Kidney (tissue), 13 donors: ENCODE measurements at regions not wholly inside any gene's neighbourhood (a gene's known extent, or its start where the extent isn't known, plus 50 kb on each side); places are given as distances from the start of the nearest gene placed in this dataset.

Experiments
- DNase-seq, 5 donors: peaks; one replicate each; pipeline ENCODE4 v3.0.0-alpha.2; 2013 to 2020
- FAIRE-seq: peaks from 2 replicates; lab custom pipeline; 2012; peaks lifted over from hg19 to GRCh38; lab: Jason Lieb, UNC
- H3K27ac ChIP-seq, 2 donors: one replicate each; pipeline ENCODE4 v1.7.0; 2013; ENCODE audit warnings: low read depth in 2 of 2, low read length in 2 of 2, inconsistent platforms in 1 of 2
- H3K27me3 ChIP-seq: one replicate; pipeline ENCODE4 v1.7.1; 2013; ENCODE audit warnings: low read length, inconsistent platforms; ENCODE audit not compliant: control insufficient read depth, insufficient read depth
- H3K36me3 ChIP-seq, 3 donors: one replicate each; pipeline versions ENCODE4 v1.7.0 to v1.7.1; 2013; ENCODE audit warnings: low read length in 3 of 3, control low read depth in 1 of 3, inconsistent platforms in 1 of 3; ENCODE audit not compliant: insufficient read depth in 3 of 3, control insufficient read depth in 2 of 3
- H3K4me1 ChIP-seq, 3 donors: one replicate each; pipeline versions ENCODE4 v1.7.0 to v1.7.1; 2013; ENCODE audit warnings: low read length in 3 of 3, inconsistent platforms in 1 of 3, low read depth in 1 of 3; ENCODE audit not compliant: control insufficient read depth in 2 of 3, insufficient read depth in 2 of 3
- H3K4me3 ChIP-seq, 3 donors: one replicate each; pipeline versions ENCODE4 v1.7.0 to v1.8.1; 2013; ENCODE audit warnings: low read length in 3 of 3, control low read depth in 1 of 3, inconsistent platforms in 1 of 3
- H3K9ac ChIP-seq, 3 donors: one replicate each; pipeline versions ENCODE4 v1.7.0 to v1.7.1; 2013; ENCODE audit warnings: low read length in 3 of 3, control low read depth in 1 of 3, inconsistent platforms in 1 of 3
- H3K9me3 ChIP-seq, 3 donors: one replicate each; pipeline versions ENCODE4 v1.7.0 to v1.7.1; 2013; ENCODE audit warnings: low read length in 3 of 3, control low read depth in 1 of 3, inconsistent platforms in 1 of 3; ENCODE audit not compliant: control insufficient read depth in 2 of 3, insufficient read depth in 1 of 3
- intact Hi-C: fragments of 100-400 bp; cut with DNase I; formaldehyde crosslinking; loops from one replicate; pipeline ENCODE4 v1.11.1; 2022
- TF ChIP-seq, protein P1 (sequence below): IDR thresholded peaks from 3 replicates; pipeline ENCODE4 v1.5.1; 2012; ENCODE audit warnings: mild to moderate bottlenecking, moderate library complexity, borderline replicate concordance; ENCODE audit not compliant: insufficient read depth; ENCODE audit errors: extremely low read depth
- donor health status: control.
- donor health status: control.
- donor health status: control.
- donor health status: control.
- donor health status: control.
- donor health status: DM: yes; HTN: yes; CAD: no.
- donor health status: Normal renal cell carcinoma (clear cell type).

GRCh38 chr21:21605521-21605920 is 607.3 kb downstream of the NCAM2 start:
- Histone ChIP-seq H3K9me3 (no peaks in the 10 kb centered on the region), H3K36me3 (no peaks in the 10 kb centered on the region), H3K27me3 (no peaks in the 10 kb centered on the region), H3K4me1 (no peaks in the 10 kb centered on the region), H3K4me3 (no peak overlapping the region), H3K9ac (no peak overlapping the region), H3K27ac (no peak overlapping the region)
- DNase-seq, result no peak
- TF ChIP-seq, protein P1, sequence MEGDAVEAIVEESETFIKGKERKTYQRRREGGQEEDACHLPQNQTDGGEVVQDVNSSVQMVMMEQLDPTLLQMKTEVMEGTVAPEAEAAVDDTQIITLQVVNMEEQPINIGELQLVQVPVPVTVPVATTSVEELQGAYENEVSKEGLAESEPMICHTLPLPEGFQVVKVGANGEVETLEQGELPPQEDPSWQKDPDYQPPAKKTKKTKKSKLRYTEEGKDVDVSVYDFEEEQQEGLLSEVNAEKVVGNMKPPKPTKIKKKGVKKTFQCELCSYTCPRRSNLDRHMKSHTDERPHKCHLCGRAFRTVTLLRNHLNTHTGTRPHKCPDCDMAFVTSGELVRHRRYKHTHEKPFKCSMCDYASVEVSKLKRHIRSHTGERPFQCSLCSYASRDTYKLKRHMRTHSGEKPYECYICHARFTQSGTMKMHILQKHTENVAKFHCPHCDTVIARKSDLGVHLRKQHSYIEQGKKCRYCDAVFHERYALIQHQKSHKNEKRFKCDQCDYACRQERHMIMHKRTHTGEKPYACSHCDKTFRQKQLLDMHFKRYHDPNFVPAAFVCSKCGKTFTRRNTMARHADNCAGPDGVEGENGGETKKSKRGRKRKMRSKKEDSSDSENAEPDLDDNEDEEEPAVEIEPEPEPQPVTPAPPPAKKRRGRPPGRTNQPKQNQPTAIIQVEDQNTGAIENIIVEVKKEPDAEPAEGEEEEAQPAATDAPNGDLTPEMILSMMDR, result no peak
- intact Hi-C loops, result no loop called here
- no peak for FAIRE-seq

GRCh38 chr21:21606041-21606440 is 607.8 kb downstream of the NCAM2 start:
- no peak overlapping the region for H3K27ac ChIP-seq
- no peaks in the 10 kb centered on the region for H3K27me3 ChIP-seq
- TF ChIP-seq, protein P1, result no peak
- no peaks in the 10 kb centered on the region for H3K4me1 ChIP-seq
- intact Hi-C loops, result no loop called here
- no peaks in the 10 kb centered on the region for H3K9me3 ChIP-seq
- H3K9ac ChIP-seq, result no peak overlapping the region
- FAIRE-seq, result no peak
- no peak for DNase-seq
- H3K4me3 ChIP-seq, result no peak overlapping the region
- no peaks in the 10 kb centered on the region for H3K36me3 ChIP-seq

DNA sequence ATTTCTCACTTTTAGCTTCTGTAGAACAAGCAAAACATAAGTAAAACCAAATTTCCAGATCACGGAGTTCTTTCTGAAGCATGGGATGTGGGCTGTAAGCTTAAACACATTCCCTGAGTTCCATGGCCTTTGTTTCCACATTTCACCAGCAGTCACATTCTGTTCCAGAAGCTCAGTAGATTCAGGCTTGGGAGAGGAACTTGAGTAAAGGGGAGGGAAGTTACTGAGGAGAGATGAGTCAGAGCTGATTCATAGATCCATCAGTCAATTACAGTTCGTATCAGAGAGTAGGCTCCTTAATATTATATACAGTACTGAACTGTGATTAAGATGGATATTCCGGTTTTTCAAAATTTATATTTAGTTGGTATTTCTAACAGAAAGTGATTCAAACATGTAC is 614.3 kb downstream of the NCAM2 start:
- Histone ChIP-seq H3K27me3 (no peaks in the 10 kb centered on the region), H3K4me3 (no peak overlapping the region), H3K36me3 (no peaks in the 10 kb centered on the region), H3K9ac (no peak overlapping the region), H3K4me1 (no peaks in the 10 kb centered on the region), H3K9me3 (no peaks in the 10 kb centered on the region), H3K27ac (no peak overlapping the region)
- TF ChIP-seq, protein P1, result no peak
- DNase-seq (no peak), FAIRE-seq (no peak)
- intact Hi-C loops, result no loop called here

GRCh38 chr21:21614966-21615365 is 616.8 kb downstream of the NCAM2 start:
- H3K27ac ChIP-seq, result no peak overlapping the region
- no peaks in the 10 kb centered on the region for H3K4me1 ChIP-seq
- TF ChIP-seq, protein P1, result no peak
- H3K9me3 ChIP-seq, result no peaks in the 10 kb centered on the region
- intact Hi-C loops, result no loop called here
- H3K36me3 ChIP-seq, result no peaks in the 10 kb centered on the region
- H3K9ac ChIP-seq, result no peak overlapping the region
- DNase-seq (no peak), FAIRE-seq (no peak)
- no peak overlapping the region for H3K4me3 ChIP-seq
- H3K27me3 ChIP-seq, result no peaks in the 10 kb centered on the region
